Esophagus squamous epithelium (tissue), 5 donors: ENCODE measurements at regions not wholly inside any gene's neighbourhood (a gene's known extent, or its start where the extent isn't known, plus 50 kb on each side); places are given as distances from the start of the nearest gene placed in this dataset.

Source experiments
- DNase-seq: peaks from one replicate; lab custom pipeline; 2025; lab: John Stamatoyannopoulos, UW
- H3K27ac ChIP-seq, 4 donors: fragments of 200-600 bp; sonication (generic); one replicate each; pipeline ENCODE4 v1.5.1; 2016 to 2019; ENCODE audit warnings: mild to moderate bottlenecking in 1 of 4
- H3K27me3 ChIP-seq, 4 donors: fragments of 200-600 bp; sonication (generic); 1 replicate in 3 of 4; 2 replicates in 1 of 4; pipeline versions ENCODE4 v1.5.1 to v1.6.0; 2017 to 2021; ENCODE audit warnings: antibody characterized with exemption in 1 of 4
- H3K36me3 ChIP-seq, 3 donors: fragments of 200-600 bp; sonication (generic); one replicate each; pipeline ENCODE4 v1.5.1; 2016 to 2019
- H3K4me1 ChIP-seq, 3 donors: fragments of 200-600 bp; sonication (generic); one replicate each; pipeline ENCODE4 v1.5.1; 2017 to 2019
- H3K4me3 ChIP-seq, 4 donors: fragments of 200-600 bp; sonication (generic); 1 replicate in 3 of 4; 2 replicates in 1 of 4; pipeline ENCODE4 v1.5.1; 2016 to 2019; ENCODE audit warnings: mild to moderate bottlenecking in 2 of 4, moderate library complexity in 1 of 4
- H3K9me3 ChIP-seq, 3 donors: fragments of 200-600 bp; sonication (generic); one replicate each; pipeline ENCODE4 v1.5.1; 2016 to 2019
- POLR2A ChIP-seq, 4 donors: fragments of 450-650 bp; IDR thresholded peaks; one replicate each; pipeline ENCODE4 v1.6.1; 2017; ENCODE audit warnings: antibody characterized with exemption in 4 of 4, mild to moderate bottlenecking in 4 of 4, moderate library complexity in 3 of 4
- WGBS, 2 donors: methylation state at CpG; one replicate each; pipeline ENCODE4 v1.1.5; 2018; 5-methylcytosine and 5-hydroxymethylcytosine counted together
- intact Hi-C: fragments of 100-400 bp; cut with DNase I; formaldehyde crosslinking; loops from one replicate; pipeline ENCODE4 v1.15.0; 2022
- TF ChIP-seq, protein P1 (sequence below), 6 experiments: fragments of 450-650 bp in 4 of 6; fragments of 200-600 bp in 2 of 6; sonication (generic) in 2 of 6; IDR thresholded peaks; one replicate each; pipeline ENCODE4 v1.5.1; 2016 to 2019; ENCODE audit warnings: antibody characterized with exemption in 6 of 6, mild to moderate bottlenecking in 4 of 6, moderate library complexity in 4 of 6
- donor health status: DM: yes; HTN: yes; CAD: no.

DNA sequence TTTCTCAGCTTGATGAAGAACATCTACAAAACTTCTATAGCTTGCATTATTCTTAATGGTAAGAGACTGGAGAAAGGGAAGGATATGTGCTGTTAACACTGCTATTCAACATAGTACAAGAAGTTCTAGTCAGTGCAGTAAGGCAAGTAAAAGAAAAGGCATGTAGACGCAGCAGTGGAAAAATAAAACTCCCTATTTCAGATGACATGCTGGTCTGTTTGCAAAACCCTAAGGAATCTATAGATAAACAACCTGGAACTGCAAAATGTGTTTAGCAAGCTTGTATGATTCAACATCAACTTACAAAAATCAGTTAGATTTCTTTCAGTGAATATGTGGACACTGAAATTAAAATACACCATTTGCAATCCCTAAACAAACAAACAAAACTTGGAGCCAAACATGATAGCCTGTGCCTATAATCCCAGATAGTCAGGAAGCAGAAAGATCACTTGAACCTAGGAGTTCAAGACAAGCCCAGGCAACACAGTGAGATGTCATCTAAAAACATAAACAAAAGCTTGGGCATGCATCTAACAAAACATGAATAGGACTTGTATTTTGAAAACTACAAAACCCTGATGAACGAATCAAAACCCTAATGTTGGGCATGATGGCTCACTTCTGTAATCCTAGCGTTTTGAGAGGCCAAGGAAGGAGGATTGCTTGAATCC is 293.6 kb upstream of the RGS6 start:
- Histone ChIP-seq H3K36me3 (peaks cover 0 to 7% (median 0%) of the 10 kb centered on the region in 3 donors), H3K4me1 (peaks cover 0 to 9% (median 0%) of the 10 kb centered on the region in 3 donors), H3K4me3 (no peak overlapping the region), H3K27ac (no peak overlapping the region), H3K27me3 (no peaks in the 10 kb centered on the region), H3K9me3 (peaks cover 0 to 9% (median 5%) of the 10 kb centered on the region in 3 donors)
- WGBS, 2 donors: 61 to 68% methylated on average over 3 of the region's 3 CpGs
- DNase-seq: no peak
- intact Hi-C loops: no loop called here
- TF ChIP-seq, protein P1, sequence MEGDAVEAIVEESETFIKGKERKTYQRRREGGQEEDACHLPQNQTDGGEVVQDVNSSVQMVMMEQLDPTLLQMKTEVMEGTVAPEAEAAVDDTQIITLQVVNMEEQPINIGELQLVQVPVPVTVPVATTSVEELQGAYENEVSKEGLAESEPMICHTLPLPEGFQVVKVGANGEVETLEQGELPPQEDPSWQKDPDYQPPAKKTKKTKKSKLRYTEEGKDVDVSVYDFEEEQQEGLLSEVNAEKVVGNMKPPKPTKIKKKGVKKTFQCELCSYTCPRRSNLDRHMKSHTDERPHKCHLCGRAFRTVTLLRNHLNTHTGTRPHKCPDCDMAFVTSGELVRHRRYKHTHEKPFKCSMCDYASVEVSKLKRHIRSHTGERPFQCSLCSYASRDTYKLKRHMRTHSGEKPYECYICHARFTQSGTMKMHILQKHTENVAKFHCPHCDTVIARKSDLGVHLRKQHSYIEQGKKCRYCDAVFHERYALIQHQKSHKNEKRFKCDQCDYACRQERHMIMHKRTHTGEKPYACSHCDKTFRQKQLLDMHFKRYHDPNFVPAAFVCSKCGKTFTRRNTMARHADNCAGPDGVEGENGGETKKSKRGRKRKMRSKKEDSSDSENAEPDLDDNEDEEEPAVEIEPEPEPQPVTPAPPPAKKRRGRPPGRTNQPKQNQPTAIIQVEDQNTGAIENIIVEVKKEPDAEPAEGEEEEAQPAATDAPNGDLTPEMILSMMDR (IDR thresholded peaks at IDR 0.05): no peak
- no peak for TF ChIP-seq POLR2A (IDR thresholded peaks at IDR 0.05)

DNA sequence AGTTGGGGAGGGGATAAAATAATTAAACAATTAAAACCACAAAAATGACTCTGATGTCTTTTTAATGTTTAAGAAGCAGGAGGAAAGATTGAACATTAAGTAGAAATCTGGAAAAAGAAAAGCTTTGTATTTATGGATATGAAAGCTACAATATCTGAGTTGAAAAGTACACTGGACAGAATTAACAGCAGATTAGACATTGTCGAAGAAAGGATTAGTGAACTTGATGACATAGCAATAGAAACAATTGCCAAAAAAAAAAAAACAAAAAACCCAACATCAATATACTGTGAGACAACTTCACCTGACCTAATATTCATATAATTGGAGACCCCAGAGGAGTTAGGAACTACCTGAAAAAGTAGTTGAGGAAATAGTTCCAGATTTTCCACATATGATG is 289.5 kb upstream of the RGS6 start:
- peaks cover 0 to 9% (median 5%) of the 10 kb centered on the region in 3 donors for H3K9me3 ChIP-seq
- 63 to 79% methylated on average over 1 of the region's 1 CpG for WGBS, 2 donors
- intact Hi-C loops: no loop called here
- no peak for DNase-seq
- H3K4me1 ChIP-seq: peaks cover 0 to 24% (median 3%) of the 10 kb centered on the region in 3 donors
- H3K27me3 ChIP-seq: no peaks in the 10 kb centered on the region
- H3K27ac ChIP-seq: no peak overlapping the region
- no peak overlapping the region for H3K4me3 ChIP-seq
- no peaks in the 10 kb centered on the region for H3K36me3 ChIP-seq
- no peak for TF ChIP-seq POLR2A (IDR thresholded peaks at IDR 0.05)
- TF ChIP-seq, protein P1 (IDR thresholded peaks at IDR 0.05): no peak

DNA sequence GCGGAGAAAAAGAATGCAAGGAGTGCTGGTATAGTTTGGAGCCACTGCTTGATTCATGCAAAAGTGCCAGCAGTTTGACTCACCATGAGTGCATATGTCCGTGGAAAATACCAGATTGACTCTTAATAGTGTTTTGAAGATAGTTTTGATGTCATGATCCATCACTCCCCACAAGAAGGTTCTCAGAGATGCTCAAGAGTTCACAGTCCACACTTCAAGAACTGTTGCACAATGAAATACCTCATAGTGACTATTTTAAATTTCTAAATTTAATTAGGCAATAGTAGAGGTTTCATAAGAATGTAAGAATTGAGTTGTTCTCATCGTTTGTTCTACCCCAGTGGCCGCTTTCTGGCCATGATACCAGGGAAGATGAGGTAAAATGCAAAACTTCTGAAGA is 286.6 kb upstream of the RGS6 start:
- TF ChIP-seq, protein P1 (IDR thresholded peaks at IDR 0.05): no peak
- TF ChIP-seq POLR2A (IDR thresholded peaks at IDR 0.05): no peak
- peaks cover 0 to 9% (median 5%) of the 10 kb centered on the region in 3 donors for H3K9me3 ChIP-seq
- intact Hi-C loops: no loop called here
- no peaks in the 10 kb centered on the region for H3K27me3 ChIP-seq
- no peak for DNase-seq
- no peak overlapping the region for H3K27ac ChIP-seq
- WGBS, 2 donors: 86 to 87% methylated on average over 4 of the region's 4 CpGs
- peaks cover 0 to 4% (median 0%) of the 10 kb centered on the region in 3 donors for H3K36me3 ChIP-seq
- peaks cover 0 to 21% (median 3%) of the 10 kb centered on the region in 3 donors for H3K4me1 ChIP-seq
- H3K4me3 ChIP-seq: no peak overlapping the region

DNA sequence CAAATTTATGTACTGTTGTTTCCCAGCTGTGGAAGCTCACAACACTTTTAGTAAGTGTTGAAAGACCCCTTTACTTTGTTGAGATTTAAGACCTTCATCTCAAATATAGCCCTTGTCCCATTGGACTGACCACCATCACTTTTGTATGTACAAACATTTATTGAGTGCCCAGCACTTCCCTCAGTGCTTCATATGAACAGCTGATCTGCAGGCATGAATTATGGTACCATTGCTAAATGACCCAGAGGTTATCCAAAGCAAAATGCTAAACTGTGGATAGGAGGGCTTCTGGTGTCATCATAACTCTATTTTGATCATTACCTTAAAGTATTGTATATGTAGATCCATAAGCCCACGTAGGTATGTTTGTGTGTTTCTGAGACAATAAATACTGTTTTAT is 285.7 kb upstream of the RGS6 start:
- intact Hi-C loops: no loop called here
- TF ChIP-seq, protein P1 (IDR thresholded peaks at IDR 0.05): no peak
- TF ChIP-seq POLR2A (IDR thresholded peaks at IDR 0.05): no peak
- H3K36me3 ChIP-seq: peaks cover 0 to 4% (median 0%) of the 10 kb centered on the region in 3 donors
- H3K4me1 ChIP-seq: peaks cover 0 to 21% (median 3%) of the 10 kb centered on the region in 3 donors
- H3K9me3 ChIP-seq: peaks cover 0 to 9% (median 5%) of the 10 kb centered on the region in 3 donors
- H3K27me3 ChIP-seq: no peaks in the 10 kb centered on the region
- DNase-seq: no peak
- no peak overlapping the region for H3K27ac ChIP-seq
- WGBS, 2 donors: 64 to 84% methylated on average over 1 of the region's 1 CpG
- H3K4me3 ChIP-seq: no peak overlapping the region

DNA sequence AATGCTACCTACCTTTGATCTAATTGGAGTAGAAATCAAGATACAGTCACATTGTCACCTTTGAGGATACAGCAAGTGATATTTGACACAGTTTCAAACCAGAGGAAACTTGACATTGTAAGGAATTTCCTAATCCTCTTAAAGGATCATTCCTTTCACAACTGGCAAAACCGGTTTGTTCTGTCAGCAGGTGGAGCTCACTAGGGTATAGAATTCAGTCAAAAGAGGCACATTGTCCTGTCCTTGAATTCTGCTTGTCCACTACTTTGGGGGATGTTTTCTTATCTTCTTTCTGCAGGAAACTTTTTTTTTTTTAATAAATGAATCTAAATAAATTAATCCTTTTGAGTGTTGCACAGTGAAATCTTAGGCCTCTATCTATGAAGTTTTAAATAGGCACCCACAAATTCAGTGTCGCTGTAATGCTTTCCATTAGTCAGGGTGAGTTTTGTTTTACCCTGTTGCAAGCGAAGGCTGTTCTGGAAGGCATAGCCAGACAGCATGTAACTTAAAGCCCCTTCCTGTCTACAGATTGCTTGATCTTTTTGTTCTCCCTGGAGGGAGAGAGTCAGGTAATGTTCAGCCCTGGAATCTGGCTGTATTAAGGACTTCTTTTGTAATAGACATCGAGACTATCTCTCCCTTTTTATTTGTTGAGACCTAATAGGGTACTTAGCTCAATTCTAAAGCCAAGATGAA is 285.0 kb upstream of the RGS6 start:
- H3K4me3 ChIP-seq: no peak overlapping the region
- H3K9me3 ChIP-seq: peaks cover 0 to 12% (median 7%) of the 10 kb centered on the region in 3 donors
- H3K4me1 ChIP-seq: peaks cover 0 to 21% (median 3%) of the 10 kb centered on the region in 3 donors
- H3K27ac ChIP-seq: peak overlapping the region in 1 of 4 donors; percentile 14
- H3K36me3 ChIP-seq: peaks cover 0 to 11% (median 0%) of the 10 kb centered on the region in 3 donors
- DNase-seq: no peak
- TF ChIP-seq POLR2A (IDR thresholded peaks at IDR 0.05): no peak
- TF ChIP-seq, protein P1 (IDR thresholded peaks at IDR 0.05): no peak
- 47 to 69% methylated on average over 4 of the region's 4 CpGs for WGBS, 2 donors
- intact Hi-C loops: no loop called here
- no peaks in the 10 kb centered on the region for H3K27me3 ChIP-seq
